Trophoblast cell (in vitro differentiated cells and primary cell): ENCODE measurements at regions not wholly inside any gene's neighbourhood (a gene's known extent, or its start where the extent isn't known, plus 50 kb on each side); places are given as distances from the start of the nearest gene placed in this dataset.

Experiments
- DNase-seq, 2 donors: peaks; one replicate each; pipeline ENCODE4 v3.0.0-alpha.2; 2016
- H2AFZ ChIP-seq: 2 replicates; pipeline ENCODE4 v1.6.1; 2013; ENCODE audit warnings: low read length, moderate library complexity, mild to moderate bottlenecking; ENCODE audit not compliant: insufficient read depth, poor library complexity
- H2AK5ac ChIP-seq: 2 replicates; pipeline ENCODE4 v1.6.1; 2013; ENCODE audit warnings: mild to moderate bottlenecking, low read length
- H2BK120ac ChIP-seq: 2 replicates; pipeline ENCODE4 v1.6.1; 2013; ENCODE audit warnings: low read length, mild to moderate bottlenecking, moderate library complexity; ENCODE audit not compliant: insufficient read depth, poor library complexity
- H2BK12ac ChIP-seq: 2 replicates; pipeline ENCODE4 v1.6.1; 2013; ENCODE audit warnings: mild to moderate bottlenecking, low read length, moderate library complexity
- H2BK5ac ChIP-seq: 2 replicates; pipeline ENCODE4 v1.6.1; 2013; ENCODE audit warnings: low read length, low read depth, moderate library complexity, mild to moderate bottlenecking; ENCODE audit not compliant: poor library complexity
- H3K14ac ChIP-seq: 2 replicates; pipeline ENCODE4 v1.6.1; 2013; ENCODE audit warnings: mild to moderate bottlenecking, low read length
- H3K18ac ChIP-seq: 2 replicates; pipeline ENCODE4 v1.6.1; 2013; ENCODE audit warnings: mild to moderate bottlenecking, low read length
- H3K23ac ChIP-seq: 2 replicates; pipeline ENCODE4 v1.6.1; 2013; ENCODE audit warnings: low read length
- H3K27ac ChIP-seq: 2 replicates; pipeline ENCODE4 v1.5.1; 2013; ENCODE audit warnings: low read depth, mild to moderate bottlenecking, inconsistent platforms, low read length, moderate library complexity
- H3K27me3 ChIP-seq: 2 replicates; pipeline ENCODE4 v1.6.1; 2013; ENCODE audit warnings: inconsistent platforms, mild to moderate bottlenecking, low read length, moderate library complexity; ENCODE audit not compliant: insufficient read depth
- H3K36me3 ChIP-seq, 2 experiments: 1 replicate in 1 of 2; 2 replicates in 1 of 2; pipeline ENCODE4 v1.6.1; 2013; ENCODE audit warnings: low read length in 2 of 2, mild to moderate bottlenecking in 2 of 2, moderate library complexity in 1 of 2; ENCODE audit not compliant: insufficient read depth in 2 of 2, control insufficient read depth in 1 of 2
- H3K4ac ChIP-seq: 2 replicates; pipeline ENCODE4 v1.6.1; 2013; ENCODE audit warnings: low read depth, mild to moderate bottlenecking, low read length, moderate library complexity
- H3K4me1 ChIP-seq, 2 experiments: 1 replicate in 1 of 2; 2 replicates in 1 of 2; pipeline ENCODE4 v1.6.1; 2013; ENCODE audit warnings: low read length in 2 of 2, mild to moderate bottlenecking in 2 of 2, moderate library complexity in 1 of 2; ENCODE audit not compliant: insufficient read depth in 2 of 2, control insufficient read depth in 1 of 2
- H3K4me2 ChIP-seq: 2 replicates; pipeline ENCODE4 v1.6.1; 2013; ENCODE audit warnings: inconsistent platforms, mild to moderate bottlenecking, low read length, moderate library complexity
- H3K4me3 ChIP-seq: 2 replicates; pipeline ENCODE4 v1.5.1; 2013; ENCODE audit warnings: mild to moderate bottlenecking, low read depth, low read length, inconsistent platforms
- H3K79me1 ChIP-seq: one replicate; pipeline ENCODE4 v1.6.1; 2013; ENCODE audit warnings: low read length
- H3K79me2 ChIP-seq: 2 replicates; pipeline ENCODE4 v1.6.1; 2013; ENCODE audit warnings: low read length, mild to moderate bottlenecking; ENCODE audit not compliant: control insufficient read depth, insufficient read depth, poor library complexity
- H3K9ac ChIP-seq: 2 replicates; pipeline ENCODE4 v1.6.1; 2013; ENCODE audit warnings: mild to moderate bottlenecking, low read length
- H3K9me3 ChIP-seq: 2 replicates; pipeline ENCODE4 v1.6.1; 2013; ENCODE audit warnings: low read depth, mild to moderate bottlenecking, control low read depth, inconsistent platforms, low read length; ENCODE audit not compliant: insufficient read depth
- H4K12ac ChIP-seq: 2 replicates; pipeline ENCODE4 v1.6.1; 2013; ENCODE audit warnings: low read depth, mild to moderate bottlenecking, low read length, moderate library complexity
- H4K8ac ChIP-seq: 2 replicates; pipeline ENCODE4 v1.6.1; 2013; ENCODE audit warnings: low read depth, mild to moderate bottlenecking, low read length, moderate library complexity
- H4K91ac ChIP-seq: one replicate; pipeline ENCODE4 v1.6.1; 2013; ENCODE audit warnings: low read depth, mild to moderate bottlenecking, low read length, moderate library complexity
- WGBS: extraction: QIAGEN DNeasy Blood & Tissue Kit; methylation state at CpG from one replicate; pipeline ENCODE4 v1.1.7; 2013; ENCODE audit warnings: missing lambda C conversion rate; ENCODE audit not compliant: insufficient read length, insufficient coverage; ENCODE audit errors: extremely low coverage; 5-methylcytosine and 5-hydroxymethylcytosine counted together

DNA sequence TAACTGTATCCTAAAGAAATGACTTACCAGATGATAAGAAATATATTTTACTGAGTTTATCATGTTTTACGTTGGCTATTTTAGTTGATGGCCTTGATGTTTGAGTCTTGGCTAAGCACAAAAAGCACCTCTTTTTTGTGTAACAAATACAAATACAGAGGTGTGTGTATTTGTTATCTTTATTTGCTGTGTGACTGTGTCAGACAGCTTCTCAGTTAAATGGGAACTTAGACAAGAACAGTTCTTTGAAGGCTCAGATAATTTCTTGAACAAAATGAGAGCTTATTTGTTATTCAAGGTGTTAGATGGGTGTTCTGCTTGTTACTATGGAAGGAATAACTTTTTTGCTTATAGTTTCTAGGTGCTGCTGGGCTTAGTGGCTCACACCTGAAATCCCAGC is 95.4 kb downstream of the RPS12 start:
- peaks cover 0 to 5% of the 10 kb centered on the region in 2 experiments for H3K4me1 ChIP-seq
- H3K79me2 ChIP-seq: no peaks in the 10 kb centered on the region
- H3K9ac ChIP-seq: no peak overlapping the region
- H3K4me2 ChIP-seq: no peak overlapping the region
- H2AK5ac ChIP-seq: no peak overlapping the region
- DNase-seq: no peak
- H3K36me3 ChIP-seq: no peaks in the 10 kb centered on the region
- H3K27me3 ChIP-seq: no peaks in the 10 kb centered on the region
- H2BK5ac ChIP-seq: no peak overlapping the region
- no peaks in the 10 kb centered on the region for H3K9me3 ChIP-seq
- H3K18ac ChIP-seq: no peak overlapping the region
- H3K79me1 ChIP-seq: no peaks in the 10 kb centered on the region
- no peak overlapping the region for H3K14ac ChIP-seq
- H3K4ac ChIP-seq: no peak overlapping the region
- H2AFZ ChIP-seq: no peak overlapping the region
- H2BK120ac ChIP-seq: no peak overlapping the region
- no CpG with 5 or more reads among the region's 1 CpG for WGBS
- no peak overlapping the region for H2BK12ac ChIP-seq
- no peak overlapping the region for H4K12ac ChIP-seq
- no peak overlapping the region for H4K8ac ChIP-seq
- no peak overlapping the region for H4K91ac ChIP-seq
- H3K23ac ChIP-seq: no peak overlapping the region
- no peak overlapping the region for H3K27ac ChIP-seq
- H3K4me3 ChIP-seq: no peak overlapping the region

DNA sequence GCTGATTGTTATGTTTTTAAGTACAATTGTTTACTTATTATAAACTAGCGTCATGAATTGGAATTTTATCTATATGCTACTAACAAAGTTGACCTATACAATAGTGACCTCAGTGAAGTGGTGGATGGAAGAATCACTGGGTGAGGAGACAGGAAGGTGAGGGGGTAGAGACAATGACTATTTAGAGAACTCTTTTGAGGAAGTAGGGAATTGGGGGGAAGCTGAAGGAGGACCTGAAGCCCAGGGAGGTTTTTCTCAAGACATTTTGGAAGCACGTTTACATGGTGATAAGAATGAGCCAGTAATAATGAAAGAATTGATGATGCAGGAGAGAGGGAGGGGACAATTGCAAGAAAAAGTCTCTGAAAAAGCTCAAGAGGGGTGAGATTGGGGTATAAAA is 96.4 kb downstream of the RPS12 start:
- H3K4me1 ChIP-seq: peaks cover 0 to 5% of the 10 kb centered on the region in 2 experiments
- no peak overlapping the region for H3K27ac ChIP-seq
- H3K9ac ChIP-seq: no peak overlapping the region
- no peaks in the 10 kb centered on the region for H3K79me1 ChIP-seq
- no peak overlapping the region for H2BK5ac ChIP-seq
- no peak overlapping the region for H3K4me3 ChIP-seq
- H3K18ac ChIP-seq: no peak overlapping the region
- DNase-seq: no peak
- no peak overlapping the region for H2BK120ac ChIP-seq
- H4K91ac ChIP-seq: no peak overlapping the region
- no peaks in the 10 kb centered on the region for H3K9me3 ChIP-seq
- H2AFZ ChIP-seq: no peak overlapping the region
- H3K79me2 ChIP-seq: no peaks in the 10 kb centered on the region
- no peaks in the 10 kb centered on the region for H3K27me3 ChIP-seq
- no peak overlapping the region for H4K8ac ChIP-seq
- no peak overlapping the region for H3K14ac ChIP-seq
- no CpG with 5 or more reads among the region's 2 CpGs for WGBS
- H2AK5ac ChIP-seq: no peak overlapping the region
- H3K4ac ChIP-seq: no peak overlapping the region
- H3K36me3 ChIP-seq: no peaks in the 10 kb centered on the region
- no peak overlapping the region for H3K4me2 ChIP-seq
- H2BK12ac ChIP-seq: no peak overlapping the region
- H4K12ac ChIP-seq: no peak overlapping the region
- no peak overlapping the region for H3K23ac ChIP-seq

DNA sequence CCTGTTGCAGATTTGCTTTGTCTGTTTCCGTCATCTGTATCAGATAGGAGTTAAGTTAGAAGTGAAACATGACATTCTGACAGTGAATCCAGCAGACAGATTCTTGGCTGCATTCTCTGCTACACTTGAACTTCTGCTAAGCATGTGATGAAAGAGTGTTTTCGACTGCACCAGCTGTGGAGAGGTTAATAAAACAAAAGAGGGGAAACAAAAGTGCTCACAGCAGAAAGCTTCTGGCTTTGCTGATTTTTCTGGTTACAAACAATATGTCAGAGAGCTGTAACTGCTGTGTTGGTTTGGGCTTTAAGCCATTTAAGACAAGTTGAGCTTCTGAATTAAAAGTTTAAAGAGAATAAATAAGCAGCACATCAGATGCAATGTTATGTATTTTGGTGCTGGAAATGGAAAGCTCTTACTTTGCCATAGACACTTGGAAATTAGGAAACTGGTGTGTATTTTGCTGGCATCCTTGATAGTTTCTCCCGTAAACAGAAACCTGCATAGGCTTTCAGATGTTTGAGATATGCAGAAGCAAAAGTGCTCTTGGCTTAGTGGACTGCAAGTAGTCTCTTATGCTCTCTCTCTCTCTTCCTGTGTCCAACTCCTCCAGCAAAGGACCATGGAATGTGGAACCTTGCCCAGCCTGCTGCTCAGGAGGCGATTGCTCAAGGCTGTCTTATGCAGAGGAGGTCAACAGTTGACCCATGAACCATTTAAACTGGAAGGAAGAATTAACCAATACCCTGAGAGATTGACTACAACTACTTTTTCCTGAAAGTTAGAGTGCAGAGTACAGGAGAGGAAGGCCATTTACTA is 104.9 kb downstream of the RPS12 start:
- WGBS: no CpG with 5 or more reads among the region's 4 CpGs
- Histone ChIP-seq H4K12ac (no peak overlapping the region), H3K14ac (no peak overlapping the region), H3K9ac (no peak overlapping the region), H2BK5ac (no peak overlapping the region), H4K91ac (no peak overlapping the region), H3K4me1 (peaks cover 0 to 5% of the 10 kb centered on the region in 2 experiments), H3K27me3 (no peaks in the 10 kb centered on the region), H2BK12ac (no peak overlapping the region), H3K79me1 (no peaks in the 10 kb centered on the region), H3K9me3 (no peaks in the 10 kb centered on the region), H2AFZ (no peak overlapping the region), H3K36me3 (no peaks in the 10 kb centered on the region), H3K4me2 (no peak overlapping the region), H3K27ac (no peak overlapping the region), H3K4me3 (no peak overlapping the region), H3K18ac (no peak overlapping the region), H2BK120ac (no peak overlapping the region), H3K23ac (no peak overlapping the region), H4K8ac (no peak overlapping the region), H2AK5ac (no peak overlapping the region), H3K4ac (no peak overlapping the region), H3K79me2 (no peaks in the 10 kb centered on the region)
- DNase-seq: peak; percentile 79 to 86

DNA sequence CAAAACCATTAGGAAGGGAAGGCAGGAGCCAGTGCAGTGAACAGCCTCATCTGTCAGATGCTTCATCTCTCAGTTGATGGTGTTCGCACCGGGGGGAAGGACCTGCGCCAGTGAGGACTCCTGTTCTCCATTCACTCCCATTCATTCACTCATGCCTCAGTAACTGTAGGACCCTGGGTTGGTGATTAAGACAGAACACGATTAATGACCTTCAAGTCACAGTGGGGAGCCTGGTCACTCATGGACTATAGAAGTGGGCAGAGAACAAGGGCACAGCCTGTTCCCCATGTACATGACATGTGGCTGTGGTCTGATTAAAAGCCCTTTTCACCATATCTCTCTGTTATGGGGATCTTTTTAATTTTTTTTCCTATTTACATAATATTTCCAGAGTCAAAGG is 113.3 kb downstream of the RPS12 start:
- H2AK5ac ChIP-seq: no peak overlapping the region
- H4K8ac ChIP-seq: no peak overlapping the region
- H2AFZ ChIP-seq: no peak overlapping the region
- no peak overlapping the region for H2BK5ac ChIP-seq
- no peaks in the 10 kb centered on the region for H3K4me1 ChIP-seq
- H3K9ac ChIP-seq: no peak overlapping the region
- no peaks in the 10 kb centered on the region for H3K36me3 ChIP-seq
- no peak overlapping the region for H2BK12ac ChIP-seq
- no peak for DNase-seq
- H3K4me2 ChIP-seq: no peak overlapping the region
- H2BK120ac ChIP-seq: no peak overlapping the region
- no peak overlapping the region for H3K18ac ChIP-seq
- H3K27ac ChIP-seq: no peak overlapping the region
- no peak overlapping the region for H4K12ac ChIP-seq
- no peak overlapping the region for H3K14ac ChIP-seq
- no peaks in the 10 kb centered on the region for H3K79me1 ChIP-seq
- no peak overlapping the region for H3K23ac ChIP-seq
- no peaks in the 10 kb centered on the region for H3K27me3 ChIP-seq
- H3K9me3 ChIP-seq: no peaks in the 10 kb centered on the region
- H3K4ac ChIP-seq: no peak overlapping the region
- WGBS: no CpG with 5 or more reads among the region's 4 CpGs
- H3K79me2 ChIP-seq: no peaks in the 10 kb centered on the region
- H4K91ac ChIP-seq: no peak overlapping the region
- no peak overlapping the region for H3K4me3 ChIP-seq
